DOHH2 (cell line): ENCODE measurements at regions not wholly inside any gene's neighbourhood (a gene's known extent, or its start where the extent isn't known, plus 50 kb on each side); places are given as distances from the start of the nearest gene placed in this dataset.

Experiments used
- H3F3A ChIP-seq: fragments of 200-600 bp; sonication (generic), shearing (Covaris generic); 2 replicates; pipeline ENCODE4 v1.6.0; 2016; ENCODE audit warnings: antibody characterized with exemption, mild to moderate bottlenecking; ENCODE audit not compliant: control insufficient read depth, insufficient read depth
- H3K27ac ChIP-seq: fragments of 200-600 bp; sonication (generic); 2 replicates; pipeline ENCODE4 v1.5.1; 2014; ENCODE audit warnings: low read depth, mild to moderate bottlenecking, low read length, moderate library complexity
- H3K27me3 ChIP-seq: fragments of 200-600 bp; sonication (generic); 2 replicates; pipeline ENCODE4 v1.6.1; 2014; ENCODE audit warnings: mild to moderate bottlenecking, low read length, mixed read lengths; ENCODE audit not compliant: control insufficient read depth
- H3K36me3 ChIP-seq: fragments of 200-600 bp; sonication (generic); 2 replicates; pipeline ENCODE4 v1.6.1; 2014; ENCODE audit warnings: mild to moderate bottlenecking, low read length, moderate library complexity, mixed read lengths; ENCODE audit not compliant: control insufficient read depth
- H3K4me1 ChIP-seq: fragments of 200-600 bp; sonication (generic); 2 replicates; pipeline ENCODE4 v1.6.1; 2014; ENCODE audit warnings: mild to moderate bottlenecking, low read length, mixed read lengths; ENCODE audit not compliant: control insufficient read depth
- H3K4me2 ChIP-seq: fragments of 200-600 bp; sonication (generic); 2 replicates; pipeline ENCODE4 v1.6.0; 2014; ENCODE audit warnings: mild to moderate bottlenecking, low read length, moderate library complexity
- H3K4me3 ChIP-seq: fragments of 200-600 bp; sonication (generic); 2 replicates; pipeline ENCODE4 v1.5.1; 2014; ENCODE audit warnings: mild to moderate bottlenecking, low read length, mixed read lengths
- H3K79me2 ChIP-seq: fragments of 200-600 bp; sonication (generic); 2 replicates; pipeline ENCODE4 v1.6.1; 2014; ENCODE audit warnings: mild to moderate bottlenecking, low read length, mixed read lengths; ENCODE audit not compliant: control insufficient read depth
- H3K9me2 ChIP-seq: fragments of 200-600 bp; sonication (generic); replicated peaks from 2 replicates; pipeline ENCODE4 v1.6.1; 2014; ENCODE audit warnings: mild to moderate bottlenecking, low read length, mixed read lengths; ENCODE audit not compliant: control insufficient read depth
- H3K9me3 ChIP-seq: fragments of 200-600 bp; sonication (generic); 2 replicates; pipeline ENCODE4 v1.6.1; 2014; ENCODE audit warnings: antibody characterized with exemption, low read length, mixed read lengths; ENCODE audit not compliant: control insufficient read depth, insufficient read depth
- H4K20me1 ChIP-seq: fragments of 200-600 bp; sonication (generic); 2 replicates; pipeline ENCODE4 v1.6.0; 2014; ENCODE audit warnings: low read depth, mild to moderate bottlenecking, antibody characterized with exemption, low read length, moderate library complexity; ENCODE audit not compliant: control insufficient read depth, insufficient read depth
- EZH2phosphoT487 ChIP-seq: fragments of 200-600 bp; sonication (generic); IDR thresholded peaks from 2 replicates; pipeline ENCODE4 v1.6.1; 2017; ENCODE audit warnings: borderline replicate concordance, mild to moderate bottlenecking, antibody characterized with exemption, low read length, moderate library complexity, mixed read lengths
- TF ChIP-seq, protein P1 (sequence below): fragments of 200-600 bp; sonication (generic); IDR thresholded peaks from one replicate; pipeline ENCODE4 v1.5.1; 2014; ENCODE audit warnings: antibody characterized with exemption, mild to moderate bottlenecking, low read depth, low read length; ENCODE audit not compliant: poor library complexity, severe bottlenecking

DNA sequence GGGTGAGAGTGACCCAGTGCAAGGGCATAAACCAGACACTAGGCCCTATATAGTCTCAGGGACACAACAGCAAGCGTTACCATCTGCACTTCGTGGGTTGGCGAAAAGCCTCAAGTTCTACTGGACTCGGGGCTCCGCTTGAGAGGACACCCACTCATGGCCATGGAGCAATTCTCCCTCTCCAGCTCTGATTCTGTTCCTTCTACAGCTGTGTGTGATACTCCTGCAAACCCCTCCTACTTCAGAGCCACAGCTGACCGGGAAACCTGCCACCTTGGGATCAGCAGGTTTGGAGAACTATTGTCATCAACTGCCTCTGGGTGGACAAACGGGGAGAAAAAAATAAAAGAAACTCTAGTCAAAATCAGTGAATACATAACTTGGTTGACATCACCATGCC lies 306.9 kb downstream of the FGFR2 start:
- no peak for TF ChIP-seq EZH2phosphoT487
- TF ChIP-seq, protein P1, sequence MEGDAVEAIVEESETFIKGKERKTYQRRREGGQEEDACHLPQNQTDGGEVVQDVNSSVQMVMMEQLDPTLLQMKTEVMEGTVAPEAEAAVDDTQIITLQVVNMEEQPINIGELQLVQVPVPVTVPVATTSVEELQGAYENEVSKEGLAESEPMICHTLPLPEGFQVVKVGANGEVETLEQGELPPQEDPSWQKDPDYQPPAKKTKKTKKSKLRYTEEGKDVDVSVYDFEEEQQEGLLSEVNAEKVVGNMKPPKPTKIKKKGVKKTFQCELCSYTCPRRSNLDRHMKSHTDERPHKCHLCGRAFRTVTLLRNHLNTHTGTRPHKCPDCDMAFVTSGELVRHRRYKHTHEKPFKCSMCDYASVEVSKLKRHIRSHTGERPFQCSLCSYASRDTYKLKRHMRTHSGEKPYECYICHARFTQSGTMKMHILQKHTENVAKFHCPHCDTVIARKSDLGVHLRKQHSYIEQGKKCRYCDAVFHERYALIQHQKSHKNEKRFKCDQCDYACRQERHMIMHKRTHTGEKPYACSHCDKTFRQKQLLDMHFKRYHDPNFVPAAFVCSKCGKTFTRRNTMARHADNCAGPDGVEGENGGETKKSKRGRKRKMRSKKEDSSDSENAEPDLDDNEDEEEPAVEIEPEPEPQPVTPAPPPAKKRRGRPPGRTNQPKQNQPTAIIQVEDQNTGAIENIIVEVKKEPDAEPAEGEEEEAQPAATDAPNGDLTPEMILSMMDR = no peak
- Histone ChIP-seq H4K20me1 (no peaks in the 10 kb centered on the region), H3K4me2 (no peak overlapping the region), H3F3A (no peaks in the 10 kb centered on the region), H3K27me3 (no peaks in the 10 kb centered on the region), H3K27ac (no peak overlapping the region), H3K9me2 (no peaks in the 10 kb centered on the region), H3K9me3 (no peaks in the 10 kb centered on the region), H3K36me3 (no peaks in the 10 kb centered on the region), H3K79me2 (no peaks in the 10 kb centered on the region), H3K4me1 (no peaks in the 10 kb centered on the region), H3K4me3 (no peak overlapping the region)

DNA sequence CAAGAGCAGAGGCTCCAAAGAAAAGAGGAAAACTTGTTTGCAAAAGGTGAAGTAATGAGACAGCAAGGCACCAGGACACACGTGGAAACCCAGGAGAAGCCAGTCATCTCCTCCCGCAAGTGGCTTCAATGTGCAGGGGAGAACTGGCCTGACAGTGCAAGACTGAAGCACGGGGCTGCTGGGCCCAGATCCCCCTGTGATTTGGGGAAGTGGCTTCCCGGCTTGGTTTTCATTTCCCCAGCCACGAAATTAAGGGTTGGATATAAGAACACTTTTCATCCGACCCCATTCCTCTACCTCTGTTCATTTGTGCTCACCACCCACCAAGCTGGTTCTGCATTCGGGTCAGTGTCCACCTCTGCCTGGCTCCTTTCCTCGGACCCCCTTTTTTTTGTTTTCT lies 306.4 kb downstream of the FGFR2 start:
- no peak overlapping the region for H3K4me2 ChIP-seq
- H4K20me1 ChIP-seq = no peaks in the 10 kb centered on the region
- no peaks in the 10 kb centered on the region for H3K9me3 ChIP-seq
- no peak overlapping the region for H3K4me3 ChIP-seq
- H3F3A ChIP-seq = no peaks in the 10 kb centered on the region
- no peaks in the 10 kb centered on the region for H3K4me1 ChIP-seq
- H3K36me3 ChIP-seq = no peaks in the 10 kb centered on the region
- H3K27me3 ChIP-seq = no peaks in the 10 kb centered on the region
- TF ChIP-seq, protein P1 = no peak
- TF ChIP-seq EZH2phosphoT487 = no peak
- H3K9me2 ChIP-seq = no peaks in the 10 kb centered on the region
- no peak overlapping the region for H3K27ac ChIP-seq
- no peaks in the 10 kb centered on the region for H3K79me2 ChIP-seq

GRCh38 chr10:121292321-121292720 lies 305.9 kb downstream of the FGFR2 start:
- H3K79me2 ChIP-seq = no peaks in the 10 kb centered on the region
- no peaks in the 10 kb centered on the region for H3F3A ChIP-seq
- H3K9me2 ChIP-seq = no peaks in the 10 kb centered on the region
- no peak overlapping the region for H3K27ac ChIP-seq
- no peaks in the 10 kb centered on the region for H4K20me1 ChIP-seq
- no peaks in the 10 kb centered on the region for H3K4me1 ChIP-seq
- H3K9me3 ChIP-seq = no peaks in the 10 kb centered on the region
- H3K4me3 ChIP-seq = no peak overlapping the region
- H3K27me3 ChIP-seq = no peaks in the 10 kb centered on the region
- TF ChIP-seq, protein P1 = no peak
- TF ChIP-seq EZH2phosphoT487 = no peak
- H3K36me3 ChIP-seq = no peaks in the 10 kb centered on the region
- H3K4me2 ChIP-seq = no peak overlapping the region

- Histone ChIP-seq H3K4me2 (no peak overlapping the region), H3K27me3 (no peaks in the 10 kb centered on the region), H3K4me3 (no peak overlapping the region), H3K27ac (no peak overlapping the region), H4K20me1 (no peaks in the 10 kb centered on the region), H3K9me3 (no peaks in the 10 kb centered on the region), H3F3A (no peaks in the 10 kb centered on the region), H3K36me3 (no peaks in the 10 kb centered on the region), H3K4me1 (no peaks in the 10 kb centered on the region), H3K9me2 (no peaks in the 10 kb centered on the region), H3K79me2 (no peaks in the 10 kb centered on the region)
- no peak for TF ChIP-seq EZH2phosphoT487
- TF ChIP-seq, protein P1 = no peak
Measured at GRCh38 chr10:121293110-121293509, 305.1 kb downstream of the FGFR2 start.
